ENCODE measurements at regions not wholly inside any gene's neighbourhood (a gene's known extent, or its start where the extent isn't known, plus 50 kb on each side); places are given as distances from the start of the nearest gene placed in this dataset.

- Histone ChIP-seq H3K36me3 (ENCODE audit: insufficient read depth, low read length) (no peaks in the 10 kb centered on the region), H3K79me2 (ENCODE audit: insufficient read depth, low read length) (no peaks in the 10 kb centered on the region), H3K4me2 (ENCODE audit: insufficient read depth, low read length) (no peak overlapping the region), H3K27me3 (ENCODE audit: insufficient read depth, low read length, poor library complexity) (no peaks in the 10 kb centered on the region), H3K9ac (ENCODE audit: low read depth, low read length) (no peak overlapping the region), H3K9me3 (ENCODE audit: insufficient read depth, low read length, severe bottlenecking) (no peaks in the 10 kb centered on the region), H4K20me1 (ENCODE audit: insufficient read depth, low read length) (no peaks in the 10 kb centered on the region), H3K27ac (ENCODE audit: low read length) (no peak overlapping the region), H3K4me1 (ENCODE audit: insufficient read depth, low read length) (no peaks in the 10 kb centered on the region), H3K4me3 (ENCODE audit: low read depth in 1 of 2, low read length in 2 of 2) (no peak overlapping the region), H2AFZ (ENCODE audit: low read depth, low read length) (no peak overlapping the region)
- DNase-seq (no peak), ATAC-seq (ENCODE audit: insufficient read depth, low read depth) (no peak)
- no peak for TF ChIP-seq EZH2 (IDR thresholded peaks at IDR 0.05; ENCODE audit: borderline replicate concordance, low read depth, low read length, severe bottlenecking)
- TF ChIP-seq CTCF (IDR thresholded peaks at IDR 0.05; ENCODE audit: borderline replicate concordance, extremely low read depth, low read length, poor library complexity, severe bottlenecking): no peak
Measured at GRCh38 chr6:23705697-23706096, 420.3 kb upstream of the NRSN1 start.

- H3K36me3 ChIP-seq (ENCODE audit: insufficient read depth, low read length): no peaks in the 10 kb centered on the region
- H3K27me3 ChIP-seq (ENCODE audit: insufficient read depth, low read length, poor library complexity): no peaks in the 10 kb centered on the region
- H4K20me1 ChIP-seq (ENCODE audit: insufficient read depth, low read length): no peaks in the 10 kb centered on the region
- DNase-seq: no peak
- H3K4me1 ChIP-seq (ENCODE audit: insufficient read depth, low read length): no peaks in the 10 kb centered on the region
- H3K4me3 ChIP-seq (ENCODE audit: low read depth in 1 of 2, low read length in 2 of 2): no peak overlapping the region
- no peaks in the 10 kb centered on the region for H3K79me2 ChIP-seq (ENCODE audit: insufficient read depth, low read length)
- ATAC-seq (ENCODE audit: insufficient read depth, low read depth): no peak
- no peaks in the 10 kb centered on the region for H3K9me3 ChIP-seq (ENCODE audit: insufficient read depth, low read length, severe bottlenecking)
- no peak overlapping the region for H3K4me2 ChIP-seq (ENCODE audit: insufficient read depth, low read length)
- no peak overlapping the region for H2AFZ ChIP-seq (ENCODE audit: low read depth, low read length)
- H3K9ac ChIP-seq (ENCODE audit: low read depth, low read length): no peak overlapping the region
- TF ChIP-seq CTCF (IDR thresholded peaks at IDR 0.05; ENCODE audit: borderline replicate concordance, extremely low read depth, low read length, poor library complexity, severe bottlenecking): no peak
- TF ChIP-seq EZH2 (IDR thresholded peaks at IDR 0.05; ENCODE audit: borderline replicate concordance, low read depth, low read length, severe bottlenecking): no peak
- H3K27ac ChIP-seq (ENCODE audit: low read length): no peak overlapping the region
Measured at GRCh38 chr6:23712756-23713155, 413.3 kb upstream of the NRSN1 start.

- Histone ChIP-seq H3K4me1 (ENCODE audit: insufficient read depth, low read length) (no peaks in the 10 kb centered on the region), H3K27me3 (ENCODE audit: insufficient read depth, low read length, poor library complexity) (no peaks in the 10 kb centered on the region), H3K27ac (ENCODE audit: low read length) (no peak overlapping the region), H4K20me1 (ENCODE audit: insufficient read depth, low read length) (no peaks in the 10 kb centered on the region), H3K9me3 (ENCODE audit: insufficient read depth, low read length, severe bottlenecking) (no peaks in the 10 kb centered on the region), H3K4me3 (ENCODE audit: low read depth in 1 of 2, low read length in 2 of 2) (no peak overlapping the region), H3K36me3 (ENCODE audit: insufficient read depth, low read length) (no peaks in the 10 kb centered on the region), H3K79me2 (ENCODE audit: insufficient read depth, low read length) (no peaks in the 10 kb centered on the region), H3K4me2 (ENCODE audit: insufficient read depth, low read length) (no peak overlapping the region), H2AFZ (ENCODE audit: low read depth, low read length) (no peak overlapping the region), H3K9ac (ENCODE audit: low read depth, low read length) (no peak overlapping the region)
- no peak for ATAC-seq (ENCODE audit: insufficient read depth, low read depth)
- no peak for DNase-seq
- no peak for TF ChIP-seq CTCF (IDR thresholded peaks at IDR 0.05; ENCODE audit: borderline replicate concordance, extremely low read depth, low read length, poor library complexity, severe bottlenecking)
- no peak for TF ChIP-seq EZH2 (IDR thresholded peaks at IDR 0.05; ENCODE audit: borderline replicate concordance, low read depth, low read length, severe bottlenecking)
Measured at GRCh38 chr6:23713211-23713610, 412.8 kb upstream of the NRSN1 start.

- Histone ChIP-seq H3K27me3 (ENCODE audit: insufficient read depth, low read length, poor library complexity) (no peaks in the 10 kb centered on the region), H4K20me1 (ENCODE audit: insufficient read depth, low read length) (no peaks in the 10 kb centered on the region), H3K4me2 (ENCODE audit: insufficient read depth, low read length) (no peak overlapping the region), H3K79me2 (ENCODE audit: insufficient read depth, low read length) (no peaks in the 10 kb centered on the region), H3K9ac (ENCODE audit: low read depth, low read length) (no peak overlapping the region), H3K9me3 (ENCODE audit: insufficient read depth, low read length, severe bottlenecking) (no peaks in the 10 kb centered on the region), H3K4me1 (ENCODE audit: insufficient read depth, low read length) (no peaks in the 10 kb centered on the region), H3K36me3 (ENCODE audit: insufficient read depth, low read length) (no peaks in the 10 kb centered on the region), H2AFZ (ENCODE audit: low read depth, low read length) (no peak overlapping the region), H3K27ac (ENCODE audit: low read length) (no peak overlapping the region), H3K4me3 (ENCODE audit: low read depth in 1 of 2, low read length in 2 of 2) (no peak overlapping the region)
- ATAC-seq (ENCODE audit: insufficient read depth, low read depth) (no peak), DNase-seq (no peak)
- no peak for TF ChIP-seq CTCF (IDR thresholded peaks at IDR 0.05; ENCODE audit: borderline replicate concordance, extremely low read depth, low read length, poor library complexity, severe bottlenecking)
- no peak for TF ChIP-seq EZH2 (IDR thresholded peaks at IDR 0.05; ENCODE audit: borderline replicate concordance, low read depth, low read length, severe bottlenecking)
Measured at GRCh38 chr6:23728707-23729106, 397.3 kb upstream of the NRSN1 start.

Measured in DND-41 (cell line).